GM19025 (cell line): ENCODE measurements at regions not wholly inside any gene's neighbourhood (a gene's known extent, or its start where the extent isn't known, plus 50 kb on each side); places are given as distances from the start of the nearest gene placed in this dataset.

ENCODE experiments used
- ATAC-seq: cut with Tn5 transposase; IDR thresholded peaks from one replicate; pipeline ENCODE4 v1.9.1; 2021; ENCODE audit warnings: mild to moderate bottlenecking, low read depth, moderate library complexity; ENCODE audit not compliant: unreplicated experiment

- no peak for ATAC-seq
These were observed 57.6 kb upstream of the MTAP start for GRCh38 chr9:21744841-21745240.

- ATAC-seq: no peak
These were observed 55.9 kb upstream of the MTAP start for GRCh38 chr9:21746550-21746949.

GRCh38 chr9:21747175-21747574 is 55.3 kb upstream of the MTAP start:
- no peak for ATAC-seq

- ATAC-seq: no peak
These were observed 52.3 kb upstream of the MTAP start for GRCh38 chr9:21750021-21750735.

DNA sequence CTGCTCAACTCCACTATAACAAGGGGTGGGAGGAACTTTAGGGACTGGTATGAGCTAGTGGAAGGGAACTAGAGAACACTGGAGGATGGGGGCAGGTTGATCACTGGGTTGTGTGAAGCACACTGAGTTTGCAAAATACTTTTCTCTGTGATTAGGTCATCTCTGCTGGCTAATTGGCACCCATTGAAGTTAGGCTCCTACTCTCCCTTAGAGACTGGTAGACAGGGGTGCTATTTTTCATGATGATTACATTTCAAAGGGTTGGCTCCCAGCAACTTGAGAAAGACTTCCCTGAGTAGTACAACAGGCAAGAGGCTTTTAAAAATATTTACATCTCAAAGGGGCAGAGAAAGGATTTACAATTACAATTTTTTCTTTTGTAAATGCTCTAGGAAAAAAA is 50.4 kb upstream of the MTAP start:
- ATAC-seq: no peak
